IMR-90 (cell line): ENCODE measurements at regions not wholly inside any gene's neighbourhood (a gene's known extent, or its start where the extent isn't known, plus 50 kb on each side); places are given as distances from the start of the nearest gene placed in this dataset.

Experiments used
- ATAC-seq: fragments of 200-7000 bp; cut with Tn5 transposase; 2 replicates; pipeline ENCODE4 v1.9.1; 2020; ENCODE audit warnings: low read depth, mild to moderate bottlenecking, moderate library complexity
- BruUV-seq: library from RNA; stranded (reverse); fragments of 400-500 nt; replicated peaks from 2 replicates; lab custom pipeline; 2021; lab: Mats Ljungman, UMichigan
- CTCF ChIA-PET: fragments of 300-600 bp; formaldehyde crosslinking; extraction: SDS; loops from one replicate; lab custom pipeline; 2021; ENCODE audit warnings: antibody characterized with exemption; lab: Yijun Ruan, JAX
- POLR2A ChIA-PET: fragments of 300-600 bp; sonication (Branson Sonifier 250); formaldehyde crosslinking; loops from one replicate; lab custom pipeline; 2022; ENCODE audit warnings: antibody characterized with exemption; ENCODE audit not compliant: unreplicated experiment; lab: Charles Lee
- DNase-seq: peaks from one replicate; pipeline ENCODE4 v3.0.0; 2013
- H2AFZ ChIP-seq: replicated peaks from 2 replicates; pipeline ENCODE3; 2013; ENCODE audit warnings: low read length, mild to moderate bottlenecking; ENCODE audit not compliant: poor library complexity
- H2AK5ac ChIP-seq: 2 replicates; pipeline ENCODE4 v1.6.1; 2013; ENCODE audit warnings: low read depth, low read length, inconsistent platforms
- H2AK9ac ChIP-seq: replicated peaks from 2 replicates; pipeline ENCODE3; 2013; ENCODE audit warnings: mild to moderate bottlenecking, low read depth, low read length, moderate library complexity; ENCODE audit not compliant: poor library complexity
- H2BK120ac ChIP-seq: 2 replicates; pipeline ENCODE4 v1.6.1; 2013; ENCODE audit warnings: low read depth, low read length, inconsistent platforms
- H2BK15ac ChIP-seq: 3 replicates; pipeline ENCODE4 v1.6.1; 2013; ENCODE audit warnings: low read depth, low read length, inconsistent platforms
- H2BK20ac ChIP-seq: 2 replicates; pipeline ENCODE4 v1.6.1; 2013; ENCODE audit warnings: low read depth, mild to moderate bottlenecking, inconsistent platforms, low read length, moderate library complexity
- H2BK5ac ChIP-seq: 2 replicates; pipeline ENCODE4 v1.6.1; 2013; ENCODE audit warnings: mild to moderate bottlenecking, low read depth, low read length, inconsistent platforms; ENCODE audit not compliant: poor library complexity, severe bottlenecking
- H3K14ac ChIP-seq: replicated peaks from 2 replicates; pipeline ENCODE4 v1.6.1; 2013; ENCODE audit warnings: low read depth, low read length, inconsistent platforms
- H3K18ac ChIP-seq: 2 replicates; pipeline ENCODE4 v1.6.1; 2013; ENCODE audit warnings: low read depth, low read length, control low read depth
- H3K23ac ChIP-seq: 2 replicates; pipeline ENCODE4 v1.6.1; 2013; ENCODE audit warnings: low read depth, low read length, inconsistent platforms
- H3K27ac ChIP-seq: 2 replicates; pipeline ENCODE4 v1.5.1; 2013; ENCODE audit warnings: mild to moderate bottlenecking, control low read depth, low read length; ENCODE audit not compliant: insufficient read depth
- H3K27me3 ChIP-seq: 2 replicates; pipeline ENCODE4 v1.6.1; 2013; ENCODE audit warnings: low read length; ENCODE audit not compliant: control insufficient read depth, insufficient read depth
- H3K36me3 ChIP-seq: 2 replicates; pipeline ENCODE4 v1.6.1; 2013; ENCODE audit warnings: low read length, mixed read lengths; ENCODE audit not compliant: control insufficient read depth, insufficient read depth
- H3K4ac ChIP-seq: 2 replicates; pipeline ENCODE4 v1.6.1; 2013; ENCODE audit warnings: low read depth, low read length, inconsistent platforms
- H3K4me1 ChIP-seq: 2 replicates; pipeline ENCODE4 v1.6.1; 2013; ENCODE audit warnings: low read length, mixed read lengths; ENCODE audit not compliant: control insufficient read depth, insufficient read depth
- H3K4me2 ChIP-seq: 2 replicates; pipeline ENCODE4 v1.6.1; 2013; ENCODE audit warnings: low read depth, mild to moderate bottlenecking, control low read depth, low read length, moderate library complexity
- H3K4me3 ChIP-seq: 2 replicates; pipeline ENCODE4 v1.5.1; 2013; ENCODE audit warnings: low read depth, mild to moderate bottlenecking, control low read depth, low read length, moderate library complexity; ENCODE audit not compliant: insufficient read depth
- H3K56ac ChIP-seq: 2 replicates; pipeline ENCODE4 v1.6.1; 2013; ENCODE audit warnings: low read length, inconsistent platforms; ENCODE audit not compliant: insufficient read depth; ENCODE audit errors: extremely low read depth
- H3K79me1 ChIP-seq, 2 experiments: 2 replicates each; pipeline ENCODE4 v1.6.1; 2013; ENCODE audit warnings: low read length in 2 of 2, inconsistent platforms in 1 of 2, low read depth in 1 of 2
- H3K9ac ChIP-seq: 2 replicates; pipeline ENCODE4 v1.6.1; 2013; ENCODE audit warnings: low read depth, low read length, control low read depth
- H3K9me1 ChIP-seq: 2 replicates; pipeline ENCODE4 v1.6.1; 2013; ENCODE audit warnings: low read length, inconsistent platforms; ENCODE audit not compliant: insufficient read depth
- H3K9me3 ChIP-seq: 2 replicates; pipeline ENCODE4 v1.6.1; 2013; ENCODE audit warnings: low read length; ENCODE audit not compliant: control insufficient read depth, insufficient read depth
- H4K20me1 ChIP-seq: 2 replicates; pipeline ENCODE4 v1.6.1; 2013; ENCODE audit warnings: low read length, inconsistent platforms; ENCODE audit not compliant: insufficient read depth
- H4K5ac ChIP-seq: 2 replicates; pipeline ENCODE4 v1.6.1; 2013; ENCODE audit warnings: mild to moderate bottlenecking, low read depth, low read length, control low read depth
- H4K8ac ChIP-seq, 2 experiments: 2 replicates each; pipeline ENCODE4 v1.6.1; 2013; ENCODE audit warnings: low read depth in 2 of 2, low read length in 2 of 2, control low read depth in 1 of 2, inconsistent platforms in 1 of 2
- H4K91ac ChIP-seq: 2 replicates; pipeline ENCODE4 v1.6.1; 2013; ENCODE audit warnings: low read depth, low read length, inconsistent platforms; ENCODE audit not compliant: insufficient read depth
- BHLHE40 ChIP-seq: fragments of 150-350 bp; IDR thresholded peaks from 2 replicates; pipeline ENCODE4 v1.6.1; 2016; ENCODE audit warnings: mild to moderate bottlenecking, low read depth, low read length
- CHD1 ChIP-seq: IDR thresholded peaks from 2 replicates; pipeline ENCODE4 v1.6.1; 2012; ENCODE audit warnings: low read depth, low read length, improper control_type of control experiment
- MAZ ChIP-seq: IDR thresholded peaks from 2 replicates; pipeline ENCODE4 v1.6.1; 2012; ENCODE audit warnings: low read depth, mild to moderate bottlenecking, low read length, improper control_type of control experiment, moderate library complexity, borderline replicate concordance
- NFE2L2 ChIP-seq: fragments of 150-350 bp; IDR thresholded peaks from 2 replicates; pipeline ENCODE4 v1.6.1; 2016; ENCODE audit warnings: low read depth, mild to moderate bottlenecking, low read length
- POLR2A ChIP-seq: IDR thresholded peaks from 2 replicates; pipeline ENCODE4 v1.6.1; 2012; ENCODE audit warnings: mild to moderate bottlenecking, low read depth, low read length
- RAD21 ChIP-seq: IDR thresholded peaks from 2 replicates; pipeline ENCODE4 v1.6.1; 2012; ENCODE audit warnings: low read length, improper control_type of control experiment
- RFX5 ChIP-seq: IDR thresholded peaks from 2 replicates; pipeline ENCODE4 v1.8.0; 2012; ENCODE audit warnings: low read depth, mild to moderate bottlenecking, low read length, moderate library complexity
- SMC3 ChIP-seq: fragments of 150-350 bp; IDR thresholded peaks from 2 replicates; pipeline ENCODE4 v1.6.1; 2016; ENCODE audit warnings: low read depth, mild to moderate bottlenecking, antibody characterized with exemption, low read length, moderate library complexity
- WGBS, 2 experiments: methylation state at CpG; one replicate each; pipeline versions ENCODE4 v1.1.5 to v1.1.7; 2013; ENCODE audit warnings: missing lambda C conversion rate in 2 of 2; ENCODE audit not compliant: insufficient read length in 1 of 2; ENCODE audit errors: extremely low coverage in 2 of 2; 5-methylcytosine and 5-hydroxymethylcytosine counted together
- dilution Hi-C: fragments of 300-500 bp; cut with HindIII; formaldehyde crosslinking; loops from one replicate; pipeline ENCODE4 v1.14.3; 2018; ENCODE audit warnings: low sequenced_read_pairs; ENCODE audit not compliant: unreplicated experiment
- in situ Hi-C: fragments of 300-500 bp; cut with MboI; formaldehyde crosslinking; loops from 3 replicates; pipeline ENCODE4 v1.14.3; 2019; ENCODE audit warnings: low sequenced_read_pairs, inconsistent platforms, mixed read lengths
- intact Hi-C: fragments of 100-400 bp; cut with micrococcal nuclease; formaldehyde crosslinking; loops from 2 replicates; pipeline ENCODE4 v1.10.0; 2022
- TF ChIP-seq, protein P1 (sequence below): conservative IDR thresholded peaks from 2 replicates; pipeline ENCODE4 v1.5.1; 2012; ENCODE audit warnings: mild to moderate bottlenecking, low read depth, low read length, improper control_type of control experiment

DNA sequence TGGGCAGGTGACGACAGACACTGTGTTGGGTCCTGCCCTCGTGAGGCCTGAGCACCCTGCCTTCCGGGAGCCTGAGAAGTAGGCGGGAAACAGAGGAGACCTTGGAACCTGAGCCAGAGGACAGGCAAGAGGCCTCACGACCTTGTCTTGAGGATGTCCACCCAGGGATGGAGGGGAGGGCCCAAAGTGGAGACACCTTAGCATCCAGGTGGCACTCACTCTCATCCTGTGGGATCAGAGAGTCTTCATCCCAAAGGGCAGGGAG is 347.2 kb downstream of the NPHP4 start:
- in situ Hi-C loops: no loop called here
- no CpG with 5 or more reads among the region's 5 CpGs for WGBS, 2 experiments
- H3K79me1 ChIP-seq: no peaks in the 10 kb centered on the region
- H2BK5ac ChIP-seq: no peak overlapping the region
- POLR2A ChIA-PET: no interaction called here
- H4K8ac ChIP-seq: no peak overlapping the region
- H3K9me1 ChIP-seq: no peaks in the 10 kb centered on the region
- no peak overlapping the region for H3K27ac ChIP-seq
- no peak overlapping the region for H3K18ac ChIP-seq
- no peak overlapping the region for H3K9ac ChIP-seq
- peaks cover 58% of the 10 kb centered on the region for H3K9me3 ChIP-seq
- intact Hi-C loops: no loop called here
- H3K56ac ChIP-seq: no peak overlapping the region
- H3K4me2 ChIP-seq: no peak overlapping the region
- no peak for DNase-seq
- no peak overlapping the region for H2AK5ac ChIP-seq
- no peak overlapping the region for H3K4me3 ChIP-seq
- no peak overlapping the region for H3K23ac ChIP-seq
- CTCF ChIA-PET: interaction anchor here (0.5 kb wide), 1 partner anchor 34 kb away, joined by 3 read pairs; no protein-coding TSS in a partner anchor
- no peak overlapping the region for H3K4ac ChIP-seq
- no peak overlapping the region for H4K5ac ChIP-seq
- no peak overlapping the region for H2AFZ ChIP-seq
- no peaks in the 10 kb centered on the region for H3K36me3 ChIP-seq
- no peak for ATAC-seq
- no peak overlapping the region for H2AK9ac ChIP-seq
- TF ChIP-seq SMC3 (no peak), NFE2L2 (no peak), MAZ (no peak), BHLHE40 (no peak), RAD21 (no peak), RFX5 (no peak), CHD1 (no peak), POLR2A (no peak)
- TF ChIP-seq, protein P1, sequence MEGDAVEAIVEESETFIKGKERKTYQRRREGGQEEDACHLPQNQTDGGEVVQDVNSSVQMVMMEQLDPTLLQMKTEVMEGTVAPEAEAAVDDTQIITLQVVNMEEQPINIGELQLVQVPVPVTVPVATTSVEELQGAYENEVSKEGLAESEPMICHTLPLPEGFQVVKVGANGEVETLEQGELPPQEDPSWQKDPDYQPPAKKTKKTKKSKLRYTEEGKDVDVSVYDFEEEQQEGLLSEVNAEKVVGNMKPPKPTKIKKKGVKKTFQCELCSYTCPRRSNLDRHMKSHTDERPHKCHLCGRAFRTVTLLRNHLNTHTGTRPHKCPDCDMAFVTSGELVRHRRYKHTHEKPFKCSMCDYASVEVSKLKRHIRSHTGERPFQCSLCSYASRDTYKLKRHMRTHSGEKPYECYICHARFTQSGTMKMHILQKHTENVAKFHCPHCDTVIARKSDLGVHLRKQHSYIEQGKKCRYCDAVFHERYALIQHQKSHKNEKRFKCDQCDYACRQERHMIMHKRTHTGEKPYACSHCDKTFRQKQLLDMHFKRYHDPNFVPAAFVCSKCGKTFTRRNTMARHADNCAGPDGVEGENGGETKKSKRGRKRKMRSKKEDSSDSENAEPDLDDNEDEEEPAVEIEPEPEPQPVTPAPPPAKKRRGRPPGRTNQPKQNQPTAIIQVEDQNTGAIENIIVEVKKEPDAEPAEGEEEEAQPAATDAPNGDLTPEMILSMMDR: no peak
- H3K4me1 ChIP-seq: no peaks in the 10 kb centered on the region
- no peak overlapping the region for H4K91ac ChIP-seq
- H3K14ac ChIP-seq: no peak overlapping the region
- H2BK20ac ChIP-seq: no peak overlapping the region
- H2BK15ac ChIP-seq: no peak overlapping the region
- dilution Hi-C loops: no loop called here
- H4K20me1 ChIP-seq: no peaks in the 10 kb centered on the region
- H2BK120ac ChIP-seq: no peak overlapping the region
- no peaks in the 10 kb centered on the region for H3K27me3 ChIP-seq
- BruUV-seq: no TSS peak
